WTC11 (cell line): ENCODE measurements at regions not wholly inside any gene's neighbourhood (a gene's known extent, or its start where the extent isn't known, plus 50 kb on each side); places are given as distances from the start of the nearest gene placed in this dataset.

Source experiments
- ATAC-seq: fragments of 200-7000 bp; cut with Tn5 transposase; 2 replicates; pipeline ENCODE4 v1.10.0; 2021; ENCODE audit warnings: mild to moderate bottlenecking, moderate library complexity
- CTCF ChIA-PET: fragments of 300-600 bp; sonication (Branson Sonifier 250); formaldehyde crosslinking; loops from one replicate; lab custom pipeline; 2021; ENCODE audit warnings: antibody characterized with exemption; lab: Charles Lee
- POLR2A ChIA-PET: fragments of 350-600 bp; sonication (Branson Sonifier 250); formaldehyde crosslinking; loops from one replicate; lab custom pipeline; 2021; ENCODE audit warnings: antibody characterized with exemption; lab: Charles Lee
- DNase-seq: peaks from one replicate; pipeline ENCODE4 v3.0.0; 2021; ENCODE audit warnings: low spot score
- H3K27ac Mint-ChIP-seq: 2 replicates; pipeline ENCODE4 v1.8.0; 2021; ENCODE audit warnings: mixed read lengths
- H3K27me3 Mint-ChIP-seq: 2 replicates; pipeline ENCODE4 v1.8.0; 2021; ENCODE audit warnings: low read depth, mild to moderate bottlenecking, moderate library complexity, mixed read lengths
- H3K36me3 Mint-ChIP-seq: 2 replicates; pipeline ENCODE4 v1.8.0; 2021; ENCODE audit warnings: mixed read lengths
- H3K4me1 Mint-ChIP-seq: 2 replicates; pipeline ENCODE4 v1.8.0; 2022; ENCODE audit warnings: mixed read lengths
- H3K4me3 Mint-ChIP-seq: 2 replicates; pipeline ENCODE4 v1.8.0; 2021; ENCODE audit warnings: mild to moderate bottlenecking, moderate library complexity, mixed read lengths
- H3K9me3 Mint-ChIP-seq: 2 replicates; pipeline ENCODE4 v1.8.0; 2021; ENCODE audit warnings: mixed read lengths
- CBFB ChIP-seq: sonication (generic); formaldehyde crosslinking; IDR thresholded peaks from 2 replicates; pipeline ENCODE4 v1.8.1; 2022; ENCODE audit warnings: mild to moderate bottlenecking, low read depth, missing genetic modification reagents
- FOXP1 ChIP-seq: sonication (generic); formaldehyde crosslinking; IDR thresholded peaks from 2 replicates; pipeline ENCODE4 v1.8.0; 2022; ENCODE audit warnings: missing genetic modification reagents, mild to moderate bottlenecking, moderate library complexity, borderline replicate concordance
- GRHL2 ChIP-seq: fragments of 250-450 bp; sonication (Bioruptor Pico); IDR thresholded peaks from 2 replicates; pipeline ENCODE4 v1.8.0; 2022; ENCODE audit warnings: mild to moderate bottlenecking, moderate library complexity; ENCODE audit not compliant: insufficient replicate concordance, severe bottlenecking
- HMGXB4 ChIP-seq: sonication (generic); formaldehyde crosslinking; IDR thresholded peaks from 2 replicates; pipeline ENCODE4 v1.8.1; 2023; ENCODE audit warnings: mild to moderate bottlenecking, moderate library complexity, missing genetic modification reagents
- IRF2 ChIP-seq: sonication (generic); formaldehyde crosslinking; IDR thresholded peaks from 2 replicates; pipeline ENCODE4 v1.8.0; 2022; ENCODE audit warnings: low read depth, missing genetic modification reagents, borderline replicate concordance
- KAT7 ChIP-seq: sonication (generic); formaldehyde crosslinking; IDR thresholded peaks from 2 replicates; pipeline ENCODE4 v1.8.1; 2023; ENCODE audit warnings: missing genetic modification reagents, mild to moderate bottlenecking, borderline replicate concordance
- NR2C2 ChIP-seq: sonication (generic); formaldehyde crosslinking; IDR thresholded peaks from 2 replicates; pipeline ENCODE4 v1.8.0; 2022; ENCODE audit warnings: mild to moderate bottlenecking, missing genetic modification reagents
- NR3C1 ChIP-seq: sonication (generic); formaldehyde crosslinking; conservative IDR thresholded peaks from 2 replicates; pipeline ENCODE4 v1.8.1; 2023; ENCODE audit warnings: low read depth, mild to moderate bottlenecking, missing genetic modification reagents
- PRDM15 ChIP-seq: sonication (generic); formaldehyde crosslinking; IDR thresholded peaks from 2 replicates; pipeline ENCODE4 v1.8.0; 2022; ENCODE audit warnings: missing genetic modification reagents
- RELA ChIP-seq: sonication (generic); formaldehyde crosslinking; IDR thresholded peaks from 2 replicates; pipeline ENCODE4 v1.8.1; 2022; ENCODE audit warnings: missing genetic modification reagents, mild to moderate bottlenecking, borderline replicate concordance
- SMAD4 ChIP-seq: sonication (generic); formaldehyde crosslinking; IDR thresholded peaks from 2 replicates; pipeline ENCODE4 v1.8.0; 2022; ENCODE audit warnings: mild to moderate bottlenecking, missing genetic modification reagents
- USF1 ChIP-seq: sonication (generic); formaldehyde crosslinking; IDR thresholded peaks from 2 replicates; pipeline ENCODE4 v1.8.0; 2022; ENCODE audit warnings: mild to moderate bottlenecking, missing genetic modification reagents
- ZMAT4 ChIP-seq: fragments of 250-450 bp; sonication (Bioruptor Pico); IDR thresholded peaks from 2 replicates; pipeline ENCODE4 v1.9.0; 2021; ENCODE audit warnings: mild to moderate bottlenecking
- ZNF138 ChIP-seq: sonication (generic); formaldehyde crosslinking; conservative IDR thresholded peaks from 2 replicates; pipeline ENCODE4 v1.8.1; 2022; ENCODE audit warnings: mild to moderate bottlenecking, moderate library complexity, missing genetic modification reagents
- ZNF263 ChIP-seq: sonication (generic); formaldehyde crosslinking; IDR thresholded peaks from 2 replicates; pipeline ENCODE4 v1.8.1; 2022; ENCODE audit warnings: low read depth, mild to moderate bottlenecking, moderate library complexity, missing genetic modification reagents
- ZNF396 ChIP-seq: fragments of 250-450 bp; sonication (Bioruptor Pico); IDR thresholded peaks from 2 replicates; pipeline ENCODE4 v1.8.0; 2021; ENCODE audit warnings: mild to moderate bottlenecking, moderate library complexity, borderline replicate concordance
- ZNF416 ChIP-seq: fragments of 250-450 bp; sonication (Bioruptor Pico); IDR thresholded peaks from 2 replicates; pipeline ENCODE4 v1.9.0; 2021; ENCODE audit warnings: mild to moderate bottlenecking, inconsistent platforms
- ZNF671 ChIP-seq: fragments of 250-450 bp; sonication (Bioruptor Pico); IDR thresholded peaks from 2 replicates; pipeline ENCODE4 v1.8.0; 2021; ENCODE audit warnings: mild to moderate bottlenecking
- TF ChIP-seq, protein P1 (sequence below): sonication (generic); formaldehyde crosslinking; IDR thresholded peaks from 2 replicates; pipeline ENCODE4 v1.8.0; 2023; ENCODE audit warnings: mild to moderate bottlenecking, missing genetic modification reagents
- TF ChIP-seq, protein P2 (sequence below): fragments of 250-450 bp; sonication (Bioruptor Pico); IDR thresholded peaks from 2 replicates; pipeline ENCODE4 v1.8.0; 2021; ENCODE audit warnings: mild to moderate bottlenecking

DNA sequence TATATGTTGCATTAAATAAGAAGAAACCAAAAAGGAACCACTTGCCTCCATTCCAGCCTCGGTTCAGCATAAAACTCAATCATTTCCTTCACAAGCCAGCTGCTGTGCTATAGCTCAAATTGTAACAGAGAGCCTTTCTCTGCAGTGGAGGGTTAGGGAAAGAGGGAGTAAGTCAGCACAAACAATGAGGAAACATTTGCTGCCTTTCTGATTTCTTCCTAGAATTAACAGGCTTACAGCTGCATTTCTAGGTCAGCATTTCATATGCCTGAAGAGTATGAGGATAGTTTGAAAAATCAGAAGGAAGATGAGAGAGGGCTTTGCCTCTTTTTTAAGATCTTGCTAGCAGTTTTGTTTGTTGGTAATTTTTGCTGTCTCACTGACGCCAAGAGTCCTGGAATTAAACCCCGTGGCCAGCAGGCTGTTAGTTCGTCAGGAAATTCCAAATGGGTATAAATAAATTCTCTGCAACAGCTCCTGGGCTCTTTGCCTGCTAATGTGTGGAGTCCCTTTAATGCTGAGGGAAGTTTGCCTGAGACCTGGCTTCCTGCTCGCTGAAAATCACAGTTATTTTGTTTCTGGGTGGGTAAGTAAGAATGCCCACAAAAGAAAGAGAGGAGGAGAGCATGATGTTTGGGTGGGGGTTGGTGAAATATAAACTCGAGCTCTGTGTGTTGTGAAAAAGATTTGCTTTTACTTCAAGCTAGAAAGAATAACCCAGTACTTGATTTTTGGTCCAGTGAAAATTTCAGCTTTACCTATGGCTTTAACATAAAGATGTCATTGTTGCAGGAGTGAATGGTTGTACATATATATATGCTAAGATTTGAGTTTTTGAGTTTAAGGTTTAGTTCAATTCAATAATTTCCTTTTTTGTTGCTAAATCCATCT, 148.1 kb upstream of the DMRT1 start (continued):
- TF ChIP-seq USF1: no peak
- no peak for TF ChIP-seq IRF2 (CRISPR knock-in tag)
- TF ChIP-seq KAT7 (CRISPR knock-in tag): no peak
- no peak for TF ChIP-seq HMGXB4 (CRISPR knock-in tag)
- TF ChIP-seq NR2C2: no peak
- no peak for TF ChIP-seq ZNF416 (CRISPR knock-in tag)
- TF ChIP-seq GRHL2 (CRISPR knock-in tag): no peak
- no peak for TF ChIP-seq NR3C1 (CRISPR knock-in tag)
- no peak for TF ChIP-seq ZMAT4 (CRISPR knock-in tag)
- no peak for TF ChIP-seq PRDM15
- no peak for TF ChIP-seq ZNF263 (CRISPR knock-in tag)
- TF ChIP-seq FOXP1 (CRISPR knock-in tag): no peak
- no peak for TF ChIP-seq ZNF396 (CRISPR knock-in tag)

- ATAC-seq (no peak), DNase-seq (no peak)
- Mint-ChIP-seq H3K36me3 (no peaks in the 10 kb centered on the region), H3K27ac (no peak overlapping the region), H3K4me1 (peaks cover 43% of the 10 kb centered on the region), H3K27me3 (no peaks in the 10 kb centered on the region), H3K9me3 (no peaks in the 10 kb centered on the region), H3K4me3 (no peak overlapping the region)
- POLR2A ChIA-PET: no interaction called here
- CTCF ChIA-PET: interaction anchor here (1.4 to 1.5 kb wide), 3 partner anchors 13 to 315 kb away, joined by 3 to 4 read pairs (median 3); no protein-coding TSS in a partner anchor
- TF ChIP-seq ZNF671 (CRISPR knock-in tag) (no peak), HMGXB4 (CRISPR knock-in tag) (no peak), ZNF138 (CRISPR knock-in tag) (no peak), RELA (CRISPR knock-in tag) (no peak), CBFB (CRISPR knock-in tag) (no peak), SMAD4 (CRISPR knock-in tag) (no peak)
- TF ChIP-seq, protein P1, sequence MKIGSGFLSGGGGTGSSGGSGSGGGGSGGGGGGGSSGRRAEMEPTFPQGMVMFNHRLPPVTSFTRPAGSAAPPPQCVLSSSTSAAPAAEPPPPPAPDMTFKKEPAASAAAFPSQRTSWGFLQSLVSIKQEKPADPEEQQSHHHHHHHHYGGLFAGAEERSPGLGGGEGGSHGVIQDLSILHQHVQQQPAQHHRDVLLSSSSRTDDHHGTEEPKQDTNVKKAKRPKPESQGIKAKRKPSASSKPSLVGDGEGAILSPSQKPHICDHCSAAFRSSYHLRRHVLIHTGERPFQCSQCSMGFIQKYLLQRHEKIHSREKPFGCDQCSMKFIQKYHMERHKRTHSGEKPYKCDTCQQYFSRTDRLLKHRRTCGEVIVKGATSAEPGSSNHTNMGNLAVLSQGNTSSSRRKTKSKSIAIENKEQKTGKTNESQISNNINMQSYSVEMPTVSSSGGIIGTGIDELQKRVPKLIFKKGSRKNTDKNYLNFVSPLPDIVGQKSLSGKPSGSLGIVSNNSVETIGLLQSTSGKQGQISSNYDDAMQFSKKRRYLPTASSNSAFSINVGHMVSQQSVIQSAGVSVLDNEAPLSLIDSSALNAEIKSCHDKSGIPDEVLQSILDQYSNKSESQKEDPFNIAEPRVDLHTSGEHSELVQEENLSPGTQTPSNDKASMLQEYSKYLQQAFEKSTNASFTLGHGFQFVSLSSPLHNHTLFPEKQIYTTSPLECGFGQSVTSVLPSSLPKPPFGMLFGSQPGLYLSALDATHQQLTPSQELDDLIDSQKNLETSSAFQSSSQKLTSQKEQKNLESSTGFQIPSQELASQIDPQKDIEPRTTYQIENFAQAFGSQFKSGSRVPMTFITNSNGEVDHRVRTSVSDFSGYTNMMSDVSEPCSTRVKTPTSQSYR (CRISPR knock-in tag): no peak
- TF ChIP-seq, protein P2, sequence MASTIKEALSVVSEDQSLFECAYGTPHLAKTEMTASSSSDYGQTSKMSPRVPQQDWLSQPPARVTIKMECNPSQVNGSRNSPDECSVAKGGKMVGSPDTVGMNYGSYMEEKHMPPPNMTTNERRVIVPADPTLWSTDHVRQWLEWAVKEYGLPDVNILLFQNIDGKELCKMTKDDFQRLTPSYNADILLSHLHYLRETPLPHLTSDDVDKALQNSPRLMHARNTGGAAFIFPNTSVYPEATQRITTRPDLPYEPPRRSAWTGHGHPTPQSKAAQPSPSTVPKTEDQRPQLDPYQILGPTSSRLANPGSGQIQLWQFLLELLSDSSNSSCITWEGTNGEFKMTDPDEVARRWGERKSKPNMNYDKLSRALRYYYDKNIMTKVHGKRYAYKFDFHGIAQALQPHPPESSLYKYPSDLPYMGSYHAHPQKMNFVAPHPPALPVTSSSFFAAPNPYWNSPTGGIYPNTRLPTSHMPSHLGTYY (CRISPR knock-in tag): no peak
Measured at GRCh38 chr9:694092-694402, 147.4 kb upstream of the DMRT1 start.
